Endodermal cell (in vitro differentiated cells): ENCODE measurements at regions not wholly inside any gene's neighbourhood (a gene's known extent, or its start where the extent isn't known, plus 50 kb on each side); places are given as distances from the start of the nearest gene placed in this dataset.

Experiments used
- DNase-seq: peaks from one replicate; pipeline ENCODE4 v3.0.0-alpha.2; 2017
- H3K27ac ChIP-seq: 2 replicates; pipeline ENCODE4 v1.5.1; 2013; ENCODE audit warnings: mild to moderate bottlenecking, low read depth, low read length, moderate library complexity
- H3K27me3 ChIP-seq: 2 replicates; pipeline ENCODE4 v1.6.1; 2013; ENCODE audit warnings: mild to moderate bottlenecking, low read length, moderate library complexity; ENCODE audit not compliant: insufficient read depth, control insufficient read depth, poor library complexity, severe bottlenecking
- H3K36me3 ChIP-seq: 2 replicates; pipeline ENCODE4 v1.7.0; 2013; ENCODE audit warnings: mild to moderate bottlenecking, low read length, moderate library complexity; ENCODE audit not compliant: control insufficient read depth, insufficient read depth
- H3K4me1 ChIP-seq: one replicate; pipeline ENCODE4 v1.7.0; 2013; ENCODE audit warnings: low read length; ENCODE audit not compliant: control insufficient read depth, insufficient read depth
- H3K4me3 ChIP-seq: 2 replicates; pipeline ENCODE4 v1.5.1; 2013; ENCODE audit warnings: mild to moderate bottlenecking, low read length, moderate library complexity
- H3K9ac ChIP-seq: 2 replicates; pipeline ENCODE4 v1.6.1; 2013; ENCODE audit warnings: mild to moderate bottlenecking, low read length, moderate library complexity; ENCODE audit not compliant: poor library complexity, severe bottlenecking; ENCODE audit errors: extremely low read depth
- H3K9me3 ChIP-seq: 2 replicates; pipeline ENCODE4 v1.6.1; 2013; ENCODE audit warnings: mild to moderate bottlenecking, low read length, moderate library complexity; ENCODE audit not compliant: control insufficient read depth
- H3K27ac Mint-ChIP-seq: 2 replicates; pipeline ENCODE4 v1.8.0; 2020; ENCODE audit warnings: mixed read lengths
- H3K27me3 Mint-ChIP-seq: 2 replicates; pipeline ENCODE4 v1.8.0; 2021; ENCODE audit warnings: mild to moderate bottlenecking, mixed read lengths; ENCODE audit not compliant: insufficient read depth
- H3K36me3 Mint-ChIP-seq: 2 replicates; pipeline ENCODE4 v1.8.0; 2020; ENCODE audit warnings: low read depth, mixed read lengths
- H3K4me1 Mint-ChIP-seq: 2 replicates; pipeline ENCODE4 v1.8.0; 2020; ENCODE audit warnings: mixed read lengths
- H3K4me3 Mint-ChIP-seq: 2 replicates; pipeline ENCODE4 v1.8.0; 2020; ENCODE audit warnings: mild to moderate bottlenecking, moderate library complexity, mixed read lengths
- H3K9me3 Mint-ChIP-seq: 2 replicates; pipeline ENCODE4 v1.8.0; 2020; ENCODE audit warnings: mild to moderate bottlenecking, mixed read lengths
- WGBS, 2 experiments: methylation state at CpG; one replicate each; pipeline versions ENCODE4 v1.1.5 to v1.1.7; 2013; ENCODE audit warnings: missing lambda C conversion rate in 2 of 2, mixed read lengths in 1 of 2; ENCODE audit not compliant: insufficient coverage in 1 of 2, insufficient read length in 1 of 2; 5-methylcytosine and 5-hydroxymethylcytosine counted together
- TF ChIP-seq, protein P1 (sequence below): fragments of 200-600 bp; sonication (generic); conservative IDR thresholded peaks from 2 replicates; pipeline ENCODE4 v1.5.0; 2021; ENCODE audit warnings: antibody characterized with exemption, mild to moderate bottlenecking

DNA sequence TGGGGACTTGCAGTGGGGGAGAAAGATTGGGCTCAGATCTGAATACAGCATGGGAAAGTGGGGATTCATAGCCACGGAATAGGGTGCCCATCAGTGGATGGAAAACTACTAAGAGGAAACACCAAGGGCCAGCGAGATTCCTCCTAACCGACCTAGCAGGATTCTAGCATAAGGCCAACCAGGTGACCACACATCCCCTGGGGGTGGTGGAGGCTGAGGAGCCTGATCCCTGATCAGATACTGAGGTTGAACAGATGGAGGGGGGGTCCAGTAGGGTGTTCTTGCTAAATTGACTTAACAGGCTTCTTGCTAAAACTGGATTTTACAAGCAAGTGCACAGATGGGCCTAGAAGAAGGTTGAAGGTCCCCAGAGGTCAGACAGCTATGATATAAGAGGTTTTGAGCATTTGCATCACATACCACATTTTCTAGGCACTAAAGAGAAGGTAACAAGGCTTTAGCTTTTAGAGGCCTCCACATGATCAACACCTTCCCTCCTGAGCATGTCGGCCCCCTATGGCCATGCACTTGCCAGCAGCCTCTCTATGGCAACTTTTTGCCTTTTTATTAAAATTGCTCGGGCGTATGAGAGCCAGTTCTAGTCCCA is 69.1 kb upstream of the PUDP start:
- Mint-ChIP-seq H3K4me1 (peaks cover 4% of the 10 kb centered on the region), H3K27me3 (no peaks in the 10 kb centered on the region), H3K4me3 (no peak overlapping the region), H3K27ac (no peak overlapping the region), H3K36me3 (no peaks in the 10 kb centered on the region), H3K9me3 (no peaks in the 10 kb centered on the region)
- Histone ChIP-seq H3K9me3 (no peaks in the 10 kb centered on the region), H3K4me3 (no peak overlapping the region), H3K9ac (no peak overlapping the region), H3K27ac (no peak overlapping the region), H3K36me3 (no peaks in the 10 kb centered on the region), H3K27me3 (no peaks in the 10 kb centered on the region), H3K4me1 (no peaks in the 10 kb centered on the region)
- TF ChIP-seq, protein P1, sequence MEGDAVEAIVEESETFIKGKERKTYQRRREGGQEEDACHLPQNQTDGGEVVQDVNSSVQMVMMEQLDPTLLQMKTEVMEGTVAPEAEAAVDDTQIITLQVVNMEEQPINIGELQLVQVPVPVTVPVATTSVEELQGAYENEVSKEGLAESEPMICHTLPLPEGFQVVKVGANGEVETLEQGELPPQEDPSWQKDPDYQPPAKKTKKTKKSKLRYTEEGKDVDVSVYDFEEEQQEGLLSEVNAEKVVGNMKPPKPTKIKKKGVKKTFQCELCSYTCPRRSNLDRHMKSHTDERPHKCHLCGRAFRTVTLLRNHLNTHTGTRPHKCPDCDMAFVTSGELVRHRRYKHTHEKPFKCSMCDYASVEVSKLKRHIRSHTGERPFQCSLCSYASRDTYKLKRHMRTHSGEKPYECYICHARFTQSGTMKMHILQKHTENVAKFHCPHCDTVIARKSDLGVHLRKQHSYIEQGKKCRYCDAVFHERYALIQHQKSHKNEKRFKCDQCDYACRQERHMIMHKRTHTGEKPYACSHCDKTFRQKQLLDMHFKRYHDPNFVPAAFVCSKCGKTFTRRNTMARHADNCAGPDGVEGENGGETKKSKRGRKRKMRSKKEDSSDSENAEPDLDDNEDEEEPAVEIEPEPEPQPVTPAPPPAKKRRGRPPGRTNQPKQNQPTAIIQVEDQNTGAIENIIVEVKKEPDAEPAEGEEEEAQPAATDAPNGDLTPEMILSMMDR, result no peak
- WGBS, 2 experiments, result 82 to 94% methylated on average over 2 to 6 of the region's 6 CpGs
- DNase-seq, result no peak

DNA sequence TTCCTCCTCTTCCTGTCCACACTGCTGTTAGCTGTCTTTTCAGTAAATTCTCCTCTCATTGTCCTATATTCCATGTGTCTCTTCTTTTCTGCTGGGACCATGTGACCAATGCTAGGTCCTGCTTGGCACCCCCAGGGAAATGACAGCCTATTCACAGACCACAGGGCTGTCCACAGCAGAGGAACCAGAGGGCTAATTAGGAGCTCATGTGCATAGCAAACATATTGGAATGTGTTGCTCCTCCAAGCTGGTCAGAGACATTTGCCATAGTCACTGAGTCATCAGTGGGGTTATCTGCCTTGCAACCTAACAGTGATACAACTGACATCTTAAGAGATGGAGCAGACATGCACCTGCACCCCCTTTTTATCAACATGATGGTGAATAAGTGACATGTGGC is 67.9 kb upstream of the PUDP start:
- H3K27me3 Mint-ChIP-seq, result no peaks in the 10 kb centered on the region
- no peak overlapping the region for H3K9ac ChIP-seq
- DNase-seq, result no peak
- H3K4me3 Mint-ChIP-seq, result no peak overlapping the region
- H3K36me3 ChIP-seq, result no peaks in the 10 kb centered on the region
- no peaks in the 10 kb centered on the region for H3K9me3 ChIP-seq
- TF ChIP-seq, protein P1, result no peak
- peaks cover 4% of the 10 kb centered on the region for H3K4me1 Mint-ChIP-seq
- H3K4me1 ChIP-seq, result no peaks in the 10 kb centered on the region
- H3K36me3 Mint-ChIP-seq, result no peaks in the 10 kb centered on the region
- H3K4me3 ChIP-seq, result no peak overlapping the region
- no peak overlapping the region for H3K27ac ChIP-seq
- H3K27ac Mint-ChIP-seq, result no peak overlapping the region
- no peaks in the 10 kb centered on the region for H3K27me3 ChIP-seq
- no peaks in the 10 kb centered on the region for H3K9me3 Mint-ChIP-seq

DNA sequence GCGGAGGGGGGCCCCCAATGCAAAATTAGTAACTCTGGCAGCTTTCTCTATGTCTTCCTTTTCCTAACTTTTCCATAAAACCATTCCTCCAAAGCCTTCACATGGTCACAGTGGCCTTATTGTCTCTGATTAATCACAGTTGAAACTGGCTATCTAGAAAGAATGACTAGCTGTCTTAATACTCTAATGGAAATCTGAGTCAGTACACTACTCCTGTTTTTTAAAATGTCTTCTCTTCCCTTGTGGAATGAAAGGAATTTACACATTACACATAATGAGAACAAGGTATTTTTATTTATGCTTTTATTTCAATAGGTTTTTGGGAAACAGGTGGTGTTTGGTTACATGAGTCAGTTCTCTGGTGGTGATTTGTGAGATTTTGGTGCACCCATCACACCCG is 66.3 kb upstream of the PUDP start:
- Mint-ChIP-seq H3K27me3 (no peaks in the 10 kb centered on the region), H3K9me3 (no peaks in the 10 kb centered on the region)

More for the DNA sequence above, 66.3 kb upstream of the PUDP start:
- Histone ChIP-seq H3K36me3 (no peaks in the 10 kb centered on the region), H3K9ac (no peak overlapping the region), H3K9me3 (no peaks in the 10 kb centered on the region), H3K4me1 (no peaks in the 10 kb centered on the region), H3K27me3 (no peaks in the 10 kb centered on the region), H3K4me3 (no peak overlapping the region), H3K27ac (no peak overlapping the region)
- DNase-seq, result no peak
- TF ChIP-seq, protein P1, result no peak
- H3K4me1 Mint-ChIP-seq, result peaks cover 4% of the 10 kb centered on the region
- WGBS, 2 experiments, result 88% methylated on average over 2 of the region's 2 CpGs; no CpG with 5 or more reads in 1 of the 2 experiments
- no peak overlapping the region for H3K4me3 Mint-ChIP-seq
- no peak overlapping the region for H3K27ac Mint-ChIP-seq
- no peaks in the 10 kb centered on the region for H3K36me3 Mint-ChIP-seq
